Gastroesophageal sphincter (tissue), 3 donors: ENCODE measurements at regions not wholly inside any gene's neighbourhood (a gene's known extent, or its start where the extent isn't known, plus 50 kb on each side); places are given as distances from the start of the nearest gene placed in this dataset.

ENCODE experiments used
- CTCF ChIP-seq, 4 experiments: fragments of 200-600 bp in 2 of 4; fragments of 450-650 bp in 2 of 4; sonication (generic) in 1 of 4; IDR thresholded peaks; one replicate each; pipeline ENCODE4 v1.5.1; 2017 to 2019; ENCODE audit warnings: antibody characterized with exemption in 4 of 4, mild to moderate bottlenecking in 2 of 4, moderate library complexity in 2 of 4
- EP300 ChIP-seq: sonication (generic); formaldehyde crosslinking; IDR thresholded peaks from one replicate; pipeline ENCODE4 v1.6.1; 2017; ENCODE audit warnings: antibody characterized with exemption, mild to moderate bottlenecking

- no peak for TF ChIP-seq CTCF (IDR thresholded peaks at IDR 0.05)
- no peak for TF ChIP-seq EP300
These were observed 436.3 kb upstream of the RUNX1 start for GRCh38 chr21:35485364-35485763.
